A673 (cell line): ENCODE measurements at regions not wholly inside any gene's neighbourhood (a gene's known extent, or its start where the extent isn't known, plus 50 kb on each side); places are given as distances from the start of the nearest gene placed in this dataset.
A peak's percentile ranks its signal among the peaks of the same experiment; 100 is the strongest.

Experiments used
- BruUV-seq: library from RNA; stranded (reverse); fragments of 400-500 nt; replicated peaks from 2 replicates; lab custom pipeline; 2021; lab: Mats Ljungman, UMichigan
- CTCF ChIA-PET: fragments of 300-600 bp; sonication (Branson Sonifier 250); formaldehyde crosslinking; loops from one replicate; lab custom pipeline; 2022; ENCODE audit warnings: antibody characterized with exemption; lab: Charles Lee
- POLR2A ChIA-PET: fragments of 300-600 bp; sonication (Branson Sonifier 250); formaldehyde crosslinking; loops from one replicate; lab custom pipeline; 2022; ENCODE audit warnings: antibody characterized with exemption; ENCODE audit not compliant: low non-redundant PET; lab: Charles Lee
- DNase-seq: peaks from one replicate; pipeline ENCODE4 v3.0.0-alpha.2; 2015; ENCODE audit warnings: low spot score
- H3K27ac ChIP-seq: fragments of 200-600 bp; sonication (generic); 2 replicates; pipeline ENCODE4 v1.5.1; 2016; ENCODE audit warnings: mixed run types, low read depth, mild to moderate bottlenecking, mixed read lengths, antibody characterized with exemption, low read length; ENCODE audit not compliant: poor library complexity, severe bottlenecking
- H3K27me3 ChIP-seq: fragments of 200-600 bp; sonication (generic); replicated peaks from 2 replicates; pipeline ENCODE4 v1.6.1; 2017; ENCODE audit warnings: mixed run types, low read depth, mild to moderate bottlenecking, mixed read lengths, antibody characterized with exemption, low read length; ENCODE audit not compliant: insufficient read depth, poor library complexity
- H3K36me3 ChIP-seq: fragments of 200-600 bp; sonication (generic); 2 replicates; pipeline ENCODE4 v1.6.1; 2016; ENCODE audit warnings: mixed run types, mild to moderate bottlenecking, mixed read lengths, antibody characterized with exemption, low read length; ENCODE audit not compliant: insufficient read depth, poor library complexity, severe bottlenecking
- H3K4me1 ChIP-seq: fragments of 200-600 bp; sonication (generic); 2 replicates; pipeline ENCODE4 v1.6.1; 2017; ENCODE audit warnings: mixed run types, mild to moderate bottlenecking, mixed read lengths, antibody characterized with exemption, low read length; ENCODE audit not compliant: insufficient read depth, poor library complexity, severe bottlenecking
- H3K4me3 ChIP-seq: fragments of 200-600 bp; sonication (generic); 2 replicates; pipeline ENCODE4 v1.5.1; 2016; ENCODE audit warnings: low read depth, mixed run types, mild to moderate bottlenecking, mixed read lengths, low read length; ENCODE audit not compliant: poor library complexity, severe bottlenecking
- H3K9me3 ChIP-seq: fragments of 200-600 bp; sonication (generic); 2 replicates; pipeline ENCODE4 v1.6.1; 2016; ENCODE audit warnings: mixed run types, low read depth, mild to moderate bottlenecking, mixed read lengths, antibody characterized with exemption, low read length; ENCODE audit not compliant: poor library complexity, severe bottlenecking
- EZH2 ChIP-seq: fragments of 200-600 bp; sonication (generic); IDR thresholded peaks from 2 replicates; pipeline ENCODE4 v1.6.1; 2017; ENCODE audit warnings: borderline replicate concordance, low read depth, mild to moderate bottlenecking, mixed read lengths, antibody characterized with exemption, low read length; ENCODE audit not compliant: poor library complexity, severe bottlenecking
- intact Hi-C: fragments of 100-400 bp; cut with micrococcal nuclease; formaldehyde crosslinking; loops from one replicate; pipeline ENCODE4 v1.10.0; 2022; ENCODE audit not compliant: unreplicated experiment
- TF ChIP-seq, protein P1 (sequence below): fragments of 300-800, 200-600 bp; sonication (generic); conservative IDR thresholded peaks from 2 replicates; pipeline ENCODE4 v1.5.1; 2017; ENCODE audit warnings: low read depth, mild to moderate bottlenecking, antibody characterized with exemption, low read length, moderate library complexity, mixed read lengths

DNA sequence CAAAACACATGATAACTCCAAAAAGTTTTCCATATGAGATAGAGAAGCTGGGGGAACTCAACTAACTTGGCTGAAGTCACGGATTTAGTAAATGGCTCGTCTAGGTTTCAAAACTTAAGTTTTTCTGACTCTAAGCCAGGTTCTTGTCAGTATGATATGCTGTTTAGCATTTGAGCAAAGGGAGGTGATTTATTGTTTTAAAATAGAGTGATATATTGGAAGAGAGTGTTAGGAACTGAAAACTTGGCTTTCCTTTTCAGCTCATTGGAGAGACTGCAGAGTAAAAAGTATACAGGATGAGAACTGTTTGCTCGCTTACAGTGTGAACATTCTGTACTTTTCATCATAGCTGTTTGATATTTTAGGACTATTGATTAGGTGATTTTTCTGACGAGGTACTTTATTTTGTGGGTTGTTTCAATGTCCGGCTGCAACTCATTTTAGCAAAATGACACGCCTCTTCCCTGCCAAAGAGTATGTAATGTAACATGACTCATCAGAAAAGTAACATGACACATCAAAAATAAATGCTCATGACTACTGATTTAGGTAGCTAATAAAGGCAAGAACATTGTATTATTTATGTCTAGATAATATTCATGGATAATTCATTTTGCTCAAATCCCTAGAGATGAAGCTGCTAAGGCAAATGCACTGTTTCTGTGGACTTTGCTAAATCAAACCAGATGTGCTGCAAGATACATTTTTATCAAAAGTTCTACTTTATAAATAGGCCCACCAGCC lies 355.1 kb downstream of the GPATCH2 start:
- intact Hi-C loops = no loop called here
- Histone ChIP-seq H3K4me1 (no peaks in the 10 kb centered on the region), H3K36me3 (no peaks in the 10 kb centered on the region), H3K4me3 (no peak overlapping the region), H3K27me3 (no peaks in the 10 kb centered on the region), H3K9me3 (no peaks in the 10 kb centered on the region), H3K27ac (peak overlapping the region; percentile 5)
- no TSS peak for BruUV-seq
- DNase-seq = peak; percentile 23
- POLR2A ChIA-PET = no interaction called here
- TF ChIP-seq EZH2 = no peak
- TF ChIP-seq, protein P1, sequence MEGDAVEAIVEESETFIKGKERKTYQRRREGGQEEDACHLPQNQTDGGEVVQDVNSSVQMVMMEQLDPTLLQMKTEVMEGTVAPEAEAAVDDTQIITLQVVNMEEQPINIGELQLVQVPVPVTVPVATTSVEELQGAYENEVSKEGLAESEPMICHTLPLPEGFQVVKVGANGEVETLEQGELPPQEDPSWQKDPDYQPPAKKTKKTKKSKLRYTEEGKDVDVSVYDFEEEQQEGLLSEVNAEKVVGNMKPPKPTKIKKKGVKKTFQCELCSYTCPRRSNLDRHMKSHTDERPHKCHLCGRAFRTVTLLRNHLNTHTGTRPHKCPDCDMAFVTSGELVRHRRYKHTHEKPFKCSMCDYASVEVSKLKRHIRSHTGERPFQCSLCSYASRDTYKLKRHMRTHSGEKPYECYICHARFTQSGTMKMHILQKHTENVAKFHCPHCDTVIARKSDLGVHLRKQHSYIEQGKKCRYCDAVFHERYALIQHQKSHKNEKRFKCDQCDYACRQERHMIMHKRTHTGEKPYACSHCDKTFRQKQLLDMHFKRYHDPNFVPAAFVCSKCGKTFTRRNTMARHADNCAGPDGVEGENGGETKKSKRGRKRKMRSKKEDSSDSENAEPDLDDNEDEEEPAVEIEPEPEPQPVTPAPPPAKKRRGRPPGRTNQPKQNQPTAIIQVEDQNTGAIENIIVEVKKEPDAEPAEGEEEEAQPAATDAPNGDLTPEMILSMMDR = no peak
- CTCF ChIA-PET = no interaction called here

DNA sequence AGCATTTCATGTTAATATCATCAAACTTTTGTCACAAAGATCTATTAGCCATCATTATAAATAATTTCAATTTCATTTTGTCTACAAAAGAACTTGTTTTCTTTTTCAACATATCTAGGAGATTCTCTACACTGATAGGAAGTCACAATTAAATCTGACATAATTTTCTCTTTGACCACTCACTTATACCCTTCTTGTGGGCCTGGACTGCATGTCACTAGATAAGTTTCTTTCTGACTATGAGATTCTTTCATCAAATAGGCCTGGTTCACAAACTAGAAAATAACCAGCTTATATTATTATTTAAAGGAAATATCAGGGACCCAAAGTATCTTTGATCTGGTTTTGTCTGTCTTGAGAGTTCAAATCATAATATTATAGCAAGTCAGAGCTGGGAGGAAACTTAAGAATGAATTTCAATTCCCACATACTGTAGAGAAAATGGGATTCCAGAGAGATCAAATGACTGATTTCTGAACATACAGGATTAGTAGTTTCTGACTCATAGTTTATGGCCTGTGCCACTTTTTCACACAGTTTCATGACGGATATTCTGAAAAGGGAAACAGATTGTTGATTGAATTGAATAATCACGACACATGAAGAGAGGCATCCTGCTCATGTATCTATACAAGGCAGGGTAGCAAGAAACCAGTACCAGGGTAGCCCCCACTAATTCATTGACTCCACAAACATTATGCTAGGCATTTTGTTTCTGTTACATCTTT lies 355.8 kb downstream of the GPATCH2 start:
- BruUV-seq = no TSS peak
- H3K4me3 ChIP-seq = no peak overlapping the region
- H3K9me3 ChIP-seq = no peaks in the 10 kb centered on the region
- peak; percentile 10 for DNase-seq
- ChIA-PET POLR2A (no interaction called here), CTCF (no interaction called here)
- intact Hi-C loops = no loop called here
- H3K27me3 ChIP-seq = no peaks in the 10 kb centered on the region
- H3K36me3 ChIP-seq = no peaks in the 10 kb centered on the region
- no peaks in the 10 kb centered on the region for H3K4me1 ChIP-seq
- H3K27ac ChIP-seq = peak overlapping the region; percentile 5
- TF ChIP-seq, protein P1 = no peak
- no peak for TF ChIP-seq EZH2

DNA sequence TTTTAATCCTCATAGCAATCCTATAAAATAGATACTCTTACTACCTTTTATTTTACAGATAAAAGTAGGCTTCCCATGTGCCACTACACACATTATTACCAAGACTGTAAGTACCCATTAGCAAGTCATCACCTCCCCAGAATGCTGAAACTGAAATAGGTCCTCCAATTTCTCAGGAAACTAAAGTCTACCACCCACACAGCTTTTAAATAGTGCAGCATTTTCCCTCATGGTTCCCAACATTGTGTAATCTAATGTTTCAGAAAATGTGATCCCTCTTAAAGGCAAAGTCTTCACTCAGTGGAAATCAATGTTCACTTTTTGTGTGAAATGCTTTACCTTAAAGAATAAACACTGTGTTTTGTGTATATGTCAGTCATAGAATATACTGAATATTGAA lies 356.5 kb downstream of the GPATCH2 start:
- Histone ChIP-seq H3K27ac (no peak overlapping the region), H3K27me3 (no peaks in the 10 kb centered on the region), H3K4me3 (no peak overlapping the region), H3K36me3 (no peaks in the 10 kb centered on the region), H3K9me3 (no peaks in the 10 kb centered on the region), H3K4me1 (no peaks in the 10 kb centered on the region)
- TF ChIP-seq, protein P1 = no peak
- no peak for TF ChIP-seq EZH2
- DNase-seq = no peak
- BruUV-seq = no TSS peak
- CTCF ChIA-PET = no interaction called here
- POLR2A ChIA-PET = no interaction called here
- intact Hi-C loops = no loop called here
